Activated CD4-positive, alpha-beta T cell treated with anti-CD3 and anti-CD28 coated beads, Interleukin-2, Interleukin-6, amounts not matched to agents 100 ng/mL and 50 ng/mL, durations not matched to agents 16 hours and 8 hours (primary cell): ENCODE measurements at regions not wholly inside any gene's neighbourhood (a gene's known extent, or its start where the extent isn't known, plus 50 kb on each side); places are given as distances from the start of the nearest gene placed in this dataset.
"Not testable (repeated sequence)": the region's sequence is repeated elsewhere in the genome, so short reads cannot be mapped to it uniquely, and the experiment has no call there.

Experiments
- DNase-seq: peaks from one replicate; pipeline ENCODE4 v3.0.0-alpha.2; 2020

- no peak for DNase-seq
These were observed 282.5 kb downstream of the MEX3B start for GRCh38 chr15:81763304-81763703.

- no peak for DNase-seq
These were observed 285.1 kb downstream of the MEX3B start for GRCh38 chr15:81760686-81761085.

GRCh38 chr15:81758818-81759284 is 287.0 kb downstream of the MEX3B start:
- no peak for DNase-seq

GRCh38 chr15:81755626-81756025 is 290.2 kb downstream of the MEX3B start:
- no peak for DNase-seq

GRCh38 chr15:81754078-81754477 is 291.7 kb downstream of the MEX3B start:
- DNase-seq: no peak

GRCh38 chr15:81752974-81753373 is 292.8 kb downstream of the MEX3B start:
- DNase-seq: no peak

GRCh38 chr15:81752546-81752942 is 293.3 kb downstream of the MEX3B start:
- DNase-seq: no peak

GRCh38 chr15:81751816-81752545 is 293.8 kb downstream of the MEX3B start:
- no peak for DNase-seq

GRCh38 chr15:81751256-81751655 is 294.6 kb downstream of the MEX3B start:
- DNase-seq: no peak

GRCh38 chr15:81749716-81750375 is 296.0 kb downstream of the MEX3B start:
- no peak for DNase-seq

- no peak for DNase-seq
These were observed 298.3 kb downstream of the MEX3B start for GRCh38 chr15:81747482-81747881.

- DNase-seq: no peak
These were observed 298.8 kb downstream of the MEX3B start for GRCh38 chr15:81747026-81747425.

- DNase-seq: no peak
These were observed 301.5 kb downstream of the MEX3B start for GRCh38 chr15:81744364-81744763.

- DNase-seq: no peak
These were observed 305.4 kb downstream of the MEX3B start for GRCh38 chr15:81740416-81740815.

GRCh38 chr15:81729340-81729739 is 316.5 kb downstream of the MEX3B start:
- no peak for DNase-seq

- DNase-seq: no peak
These were observed 317.1 kb downstream of the MEX3B start for GRCh38 chr15:81728726-81729125.

GRCh38 chr15:81725590-81725989 is 320.2 kb downstream of the MEX3B start:
- no peak for DNase-seq

- no peak for DNase-seq
These were observed 321.3 kb downstream of the MEX3B start for GRCh38 chr15:81724536-81724935.

- DNase-seq: no peak
These were observed 322.1 kb downstream of the MEX3B start for GRCh38 chr15:81723701-81724100.

GRCh38 chr15:81723113-81723651 is 322.6 kb downstream of the MEX3B start:
- DNase-seq: no peak

- not testable (repeated sequence) for DNase-seq
These were observed 329.4 kb downstream of the MEX3B start for GRCh38 chr15:81716468-81716867.

GRCh38 chr15:81710328-81710727 is 335.5 kb downstream of the MEX3B start:
- no peak for DNase-seq

- DNase-seq: not testable (repeated sequence)
These were observed 332.9 kb upstream of the TMC3 start for GRCh38 chr15:81706816-81707346.

GRCh38 chr15:81705727-81706126 is 331.7 kb upstream of the TMC3 start:
- DNase-seq: not testable (repeated sequence)
